Spleen (tissue), 7 donors: ENCODE measurements at regions not wholly inside any gene's neighbourhood (a gene's known extent, or its start where the extent isn't known, plus 50 kb on each side); places are given as distances from the start of the nearest gene placed in this dataset.

Experiments used
- CTCF ChIP-seq, 11 experiments: fragments of 200-600 bp in 7 of 11; fragments of 450-650 bp in 4 of 11; sonication (generic) in 4 of 11; IDR thresholded peaks in 8 of 11; conservative IDR thresholded peaks in 3 of 11; 1 replicate in 7 of 11; 2 replicates in 4 of 11; pipeline versions ENCODE4 v1.4.0 to v1.8.0; 2016 to 2021; ENCODE audit warnings: antibody characterized with exemption in 11 of 11, inconsistent platforms in 4 of 11, mild to moderate bottlenecking in 1 of 11
- POLR2A ChIP-seq, 3 donors: fragments of 450-650 bp; IDR thresholded peaks; one replicate each; pipeline ENCODE4 v1.5.1; 2017; ENCODE audit warnings: antibody characterized with exemption in 3 of 3, mild to moderate bottlenecking in 1 of 3
- donor health status: DM: no; HTN: no; CAD: no; lungs with moderate emphysema.
- donor health status: DM: no; HTN: no; CAD: no.
- donor health status: DM: no; HTN: no; CAD: no.

- no peak for TF ChIP-seq CTCF (IDR thresholded peaks at IDR 0.05 in 8 of 11, conservative IDR thresholded peaks at IDR 0.05 in 3 of 11)
- TF ChIP-seq POLR2A (IDR thresholded peaks at IDR 0.05) = no peak
These were observed 267.9 kb upstream of the CAND1 start for GRCh38 chr12:67001251-67001650.
